SH-SY5Y (cell line): ENCODE measurements at regions not wholly inside any gene's neighbourhood (a gene's known extent, or its start where the extent isn't known, plus 50 kb on each side); places are given as distances from the start of the nearest gene placed in this dataset.

Source experiments
- GATA2 ChIP-seq: IDR thresholded peaks from 2 replicates; pipeline ENCODE4 v1.6.1; 2011; ENCODE audit warnings: mild to moderate bottlenecking, low read depth, low read length
- GATA3 ChIP-seq: IDR thresholded peaks from 2 replicates; pipeline ENCODE4 v1.6.1; 2011; ENCODE audit warnings: low read depth, mild to moderate bottlenecking, low read length, moderate library complexity

GRCh38 chr16:85201574-85201973 is 89.3 kb upstream of the CIBAR2 start:
- no peak for TF ChIP-seq GATA3

- TF ChIP-seq GATA3 (no peak), GATA2 (no peak)
Observed at GRCh38 chr16:85202051-85202601, 89.9 kb upstream of the CIBAR2 start.

GRCh38 chr16:85202631-85203461 is 90.6 kb upstream of the CIBAR2 start:
- no peak for TF ChIP-seq GATA2
- TF ChIP-seq GATA3 = no peak

GRCh38 chr16:85203462-85203813 is 91.2 kb upstream of the CIBAR2 start:
- TF ChIP-seq GATA2 = no peak
- no peak for TF ChIP-seq GATA3

GRCh38 chr16:85204242-85205010 is 92.2 kb upstream of the CIBAR2 start:
- TF ChIP-seq GATA3 = no peak
- TF ChIP-seq GATA2 = no peak

GRCh38 chr16:85205747-85206471 is 93.6 kb upstream of the CIBAR2 start:
- TF ChIP-seq GATA2 = no peak
- no peak for TF ChIP-seq GATA3

- TF ChIP-seq GATA2 (no peak), GATA3 (no peak)
Observed at GRCh38 chr16:85206472-85207356, 94.4 kb upstream of the CIBAR2 start.

- TF ChIP-seq GATA2 (no peak), GATA3 (no peak)
Observed at GRCh38 chr16:85207357-85207921, 95.2 kb upstream of the CIBAR2 start.

- TF ChIP-seq GATA2 (no peak), GATA3 (no peak)
Observed at GRCh38 chr16:85208181-85208580, 95.9 kb upstream of the CIBAR2 start.

- TF ChIP-seq GATA2 = no peak
- TF ChIP-seq GATA3 = no peak
Observed at GRCh38 chr16:85208643-85209520, 96.6 kb upstream of the CIBAR2 start.

- TF ChIP-seq GATA2 (no peak), GATA3 (no peak)
Observed at GRCh38 chr16:85209526-85210121, 97.4 kb upstream of the CIBAR2 start.
